ENCODE measurements at regions not wholly inside any gene's neighbourhood (a gene's known extent, or its start where the extent isn't known, plus 50 kb on each side); places are given as distances from the start of the nearest gene placed in this dataset.

DNA sequence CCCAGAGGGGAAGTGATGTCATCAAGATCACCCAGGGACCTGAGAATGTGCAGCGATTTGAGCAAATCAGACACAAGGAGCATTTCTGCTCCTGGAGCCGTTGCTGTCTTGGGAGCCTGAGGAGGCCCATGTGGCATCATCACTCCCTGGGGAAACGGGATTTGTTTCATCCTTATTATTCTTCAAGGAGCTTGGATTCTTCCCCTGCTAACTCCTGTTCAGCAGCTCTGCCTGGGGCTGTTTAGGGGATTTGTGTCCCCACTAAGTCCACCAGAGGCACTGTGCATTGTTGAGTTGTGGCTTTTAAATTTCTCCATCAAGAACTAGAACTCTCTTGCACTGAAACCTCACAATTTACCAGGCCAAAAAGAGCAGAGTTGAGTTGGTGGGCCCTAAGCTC is 104.2 kb upstream of the MSX1 start:
- Histone ChIP-seq H3K27ac (no peak overlapping the region), H3K9me2 (ENCODE audit: insufficient read depth) (no peaks in the 10 kb centered on the region), H3K79me2 (ENCODE audit: low read depth) (no peaks in the 10 kb centered on the region), H3K27me3 (ENCODE audit: insufficient read depth, low read depth) (no peaks in the 10 kb centered on the region), H3K4me3 (no peak overlapping the region), H3K4me2 (no peak overlapping the region), H3F3A (ENCODE audit: insufficient read depth, low read depth) (no peaks in the 10 kb centered on the region), H3K36me3 (ENCODE audit: low read depth) (no peaks in the 10 kb centered on the region), H3K4me1 (replicated peaks; ENCODE audit: insufficient read depth) (peaks cover 14% of the 10 kb centered on the region; the same call in 1 of the 2 replicates), H2AFZ (no peak overlapping the region), H3K9me3 (ENCODE audit: insufficient read depth, low read depth) (no peaks in the 10 kb centered on the region), H4K20me1 (ENCODE audit: insufficient read depth) (no peaks in the 10 kb centered on the region)
- CTCF ChIA-PET = no interaction called here
- intact Hi-C loops (cut with micrococcal nuclease; ENCODE audit: unreplicated experiment) = no loop called here
- POLR2A ChIA-PET (ENCODE audit: unreplicated experiment) = no interaction called here
- no peak for TF ChIP-seq EZH2 (IDR thresholded peaks at IDR 0.05; ENCODE audit: low read depth)
- no peak for TF ChIP-seq CTCF (conservative IDR thresholded peaks at IDR 0.05)
- BruUV-seq (replicated peaks) = no TSS peak
- no peak for DNase-seq

DNA sequence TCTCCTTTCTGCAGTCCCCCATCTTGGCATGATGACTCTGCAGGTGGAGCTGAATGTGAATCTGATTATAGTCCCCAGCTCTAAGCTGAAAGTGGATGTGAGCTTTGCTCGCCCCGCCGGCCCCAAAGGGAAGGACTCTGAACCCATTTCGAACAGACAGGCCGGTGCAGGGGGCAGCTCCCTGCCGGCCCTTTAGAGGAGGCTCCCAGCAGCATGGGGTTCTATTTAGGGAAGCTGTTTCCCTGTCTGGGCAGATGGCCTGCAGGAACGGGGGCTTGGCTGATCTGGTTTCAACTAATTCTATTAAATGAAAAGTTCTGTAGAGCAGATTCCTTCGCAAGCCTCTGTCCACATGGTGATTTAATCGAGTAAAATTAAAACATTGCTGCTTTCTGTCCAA is 104.8 kb upstream of the MSX1 start:
- ChIA-PET POLR2A (ENCODE audit: unreplicated experiment) (no interaction called here), CTCF (no interaction called here)
- intact Hi-C loops (cut with micrococcal nuclease; ENCODE audit: unreplicated experiment) = no loop called here
- H3K9me2 ChIP-seq (ENCODE audit: insufficient read depth) = no peaks in the 10 kb centered on the region
- no peaks in the 10 kb centered on the region for H3K36me3 ChIP-seq (ENCODE audit: low read depth)
- no TSS peak for BruUV-seq (replicated peaks)
- DNase-seq = no peak
- H3F3A ChIP-seq (ENCODE audit: insufficient read depth, low read depth) = no peaks in the 10 kb centered on the region
- H3K27ac ChIP-seq = no peak overlapping the region
- H3K27me3 ChIP-seq (ENCODE audit: insufficient read depth, low read depth) = no peaks in the 10 kb centered on the region
- no peak overlapping the region for H3K4me2 ChIP-seq
- H2AFZ ChIP-seq = no peak overlapping the region
- H4K20me1 ChIP-seq (ENCODE audit: insufficient read depth) = no peaks in the 10 kb centered on the region
- H3K79me2 ChIP-seq (ENCODE audit: low read depth) = no peaks in the 10 kb centered on the region
- no peak for TF ChIP-seq EZH2 (IDR thresholded peaks at IDR 0.05; ENCODE audit: low read depth)
- no peak for TF ChIP-seq CTCF (conservative IDR thresholded peaks at IDR 0.05)
- peaks cover 14% of the 10 kb centered on the region; the same call in 1 of the 2 replicates for H3K4me1 ChIP-seq (replicated peaks; ENCODE audit: insufficient read depth)
- H3K9me3 ChIP-seq (ENCODE audit: insufficient read depth, low read depth) = no peaks in the 10 kb centered on the region
- H3K4me3 ChIP-seq = no peak overlapping the region

DNA sequence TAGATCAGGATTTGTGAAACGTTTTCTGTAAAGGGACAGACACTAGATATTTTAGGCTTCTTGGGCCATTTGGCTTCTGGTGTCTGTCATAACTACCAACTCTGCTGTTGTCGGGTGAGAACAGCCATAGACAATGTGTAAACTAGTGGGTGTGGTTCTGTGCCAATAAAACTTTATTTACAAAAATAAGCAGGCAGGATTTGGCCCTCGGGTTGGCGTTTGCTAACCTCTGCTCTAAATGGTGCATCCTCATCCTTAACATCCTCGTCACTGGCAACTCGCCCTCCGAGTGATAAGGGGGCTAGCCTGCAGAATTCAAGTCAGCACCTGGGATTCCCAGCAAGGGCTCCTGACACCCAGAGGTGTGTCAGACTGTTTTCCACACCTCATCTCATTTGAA is 105.8 kb upstream of the MSX1 start:
- Histone ChIP-seq H3K4me1 (replicated peaks; ENCODE audit: insufficient read depth) (peaks cover 14% of the 10 kb centered on the region; the same call in 1 of the 2 replicates), H3F3A (ENCODE audit: insufficient read depth, low read depth) (no peaks in the 10 kb centered on the region), H4K20me1 (ENCODE audit: insufficient read depth) (no peaks in the 10 kb centered on the region), H3K27me3 (ENCODE audit: insufficient read depth, low read depth) (no peaks in the 10 kb centered on the region), H3K36me3 (ENCODE audit: low read depth) (no peaks in the 10 kb centered on the region), H3K79me2 (ENCODE audit: low read depth) (no peaks in the 10 kb centered on the region), H2AFZ (no peak overlapping the region), H3K4me3 (no peak overlapping the region), H3K4me2 (no peak overlapping the region), H3K9me3 (ENCODE audit: insufficient read depth, low read depth) (no peaks in the 10 kb centered on the region), H3K9me2 (ENCODE audit: insufficient read depth) (no peaks in the 10 kb centered on the region), H3K27ac (no peak overlapping the region)
- BruUV-seq (replicated peaks) = no TSS peak
- no peak for DNase-seq
- no peak for TF ChIP-seq EZH2 (IDR thresholded peaks at IDR 0.05; ENCODE audit: low read depth)
- no peak for TF ChIP-seq CTCF (conservative IDR thresholded peaks at IDR 0.05)
- intact Hi-C loops (cut with micrococcal nuclease; ENCODE audit: unreplicated experiment) = no loop called here
- ChIA-PET CTCF (no interaction called here), POLR2A (ENCODE audit: unreplicated experiment) (no interaction called here)

Measured in PC-9 (cell line).